ENCODE measurements at regions not wholly inside any gene's neighbourhood (a gene's known extent, or its start where the extent isn't known, plus 50 kb on each side); places are given as distances from the start of the nearest gene placed in this dataset.

GRCh38 chr4:19910861-19911525 is 340.7 kb upstream of the SLIT2 start:
- no peak for DNase-seq (ENCODE audit: low read depth, low spot score)

DNA sequence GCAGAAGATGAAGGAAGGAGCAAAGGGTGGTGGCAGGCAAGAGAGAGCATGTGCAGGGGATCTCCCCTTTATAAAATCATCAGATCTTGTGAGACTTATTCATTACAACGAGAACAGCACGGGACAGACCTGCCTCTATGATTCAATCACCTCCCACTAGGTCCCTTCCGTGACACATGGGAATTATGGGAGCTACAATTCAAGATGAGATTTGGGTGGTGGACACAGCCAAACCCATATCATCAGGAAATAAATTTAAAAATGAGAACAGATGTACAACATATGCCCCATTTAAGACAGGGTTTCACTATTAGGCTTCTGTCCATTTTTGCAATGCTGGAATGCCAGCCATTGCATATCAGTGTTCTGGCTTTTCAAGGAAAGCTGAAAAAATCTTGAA is 346.7 kb upstream of the SLIT2 start:
- no peak for DNase-seq (ENCODE audit: low read depth, low spot score)

GRCh38 chr4:19888587-19888986 is 363.1 kb upstream of the SLIT2 start:
- DNase-seq (ENCODE audit: low read depth, low spot score), result no peak

DNA sequence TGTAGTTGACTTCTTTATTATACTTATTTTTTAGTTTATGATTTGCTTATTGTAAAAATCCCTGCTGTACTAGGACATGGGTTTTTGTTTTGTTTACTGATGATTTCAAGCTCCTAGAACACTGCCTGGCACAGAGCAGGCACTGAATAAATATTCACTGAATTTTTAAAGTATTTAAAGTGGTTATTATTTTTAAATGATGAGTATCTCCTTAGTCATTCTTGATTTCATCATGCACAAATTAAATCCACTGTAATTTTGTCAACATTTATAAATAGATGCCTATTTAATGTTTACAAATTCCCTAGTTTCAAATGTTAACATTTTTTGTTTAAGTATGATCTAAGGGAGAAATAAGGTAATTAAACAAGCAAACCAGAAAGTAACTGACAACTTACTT is 367.9 kb upstream of the SLIT2 start:
- no peak for DNase-seq (ENCODE audit: low read depth, low spot score)

DNA sequence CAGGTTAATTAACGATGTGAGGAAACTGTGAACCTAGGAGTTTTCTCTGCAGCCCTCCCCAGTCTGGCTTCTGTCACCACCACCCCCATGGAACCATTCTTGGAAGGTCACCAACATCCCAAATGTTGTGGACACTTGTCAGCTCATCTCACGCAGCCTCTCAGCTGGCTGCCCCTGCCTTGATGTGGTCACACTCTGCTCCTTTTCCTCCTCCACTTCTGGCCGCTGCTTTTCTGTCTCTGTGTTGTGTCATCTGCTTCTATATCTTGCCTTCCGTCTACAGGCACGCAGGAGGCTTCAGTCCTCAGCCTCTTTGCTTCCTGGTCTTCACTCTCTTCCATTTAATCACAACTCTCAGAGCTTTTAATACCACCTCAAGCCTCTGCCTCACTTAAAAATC is 371.5 kb upstream of the SLIT2 start:
- DNase-seq (ENCODE audit: low read depth, low spot score), result peak; percentile 52

- DNase-seq (ENCODE audit: low read depth, low spot score), result peak; percentile 18
Observed at GRCh38 chr4:19879330-19879729, 372.4 kb upstream of the SLIT2 start.

DNA sequence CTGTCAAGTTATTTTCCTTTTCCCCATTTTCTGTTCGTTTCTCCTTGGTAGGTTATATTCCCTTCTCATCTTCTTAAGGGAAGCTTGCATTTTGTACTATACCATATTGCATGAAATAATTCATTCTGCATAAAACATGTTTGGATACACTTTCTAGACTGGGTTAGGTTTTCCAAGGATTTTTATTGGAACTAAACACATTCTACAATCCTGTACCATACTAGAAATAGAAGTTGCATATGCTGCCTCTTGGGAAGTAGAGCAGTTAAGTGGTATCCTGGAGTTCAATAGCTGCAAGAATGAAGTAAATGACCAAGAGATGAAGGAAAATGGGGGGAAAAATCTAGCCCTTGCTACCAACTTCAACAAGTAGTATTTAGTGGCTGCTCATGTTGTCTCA is 393.7 kb upstream of the SLIT2 start:
- no peak for DNase-seq (ENCODE audit: low read depth, low spot score)

- DNase-seq (ENCODE audit: low read depth, low spot score), result no peak
Observed at GRCh38 chr4:19857380-19857779, 394.3 kb upstream of the SLIT2 start.

DNA sequence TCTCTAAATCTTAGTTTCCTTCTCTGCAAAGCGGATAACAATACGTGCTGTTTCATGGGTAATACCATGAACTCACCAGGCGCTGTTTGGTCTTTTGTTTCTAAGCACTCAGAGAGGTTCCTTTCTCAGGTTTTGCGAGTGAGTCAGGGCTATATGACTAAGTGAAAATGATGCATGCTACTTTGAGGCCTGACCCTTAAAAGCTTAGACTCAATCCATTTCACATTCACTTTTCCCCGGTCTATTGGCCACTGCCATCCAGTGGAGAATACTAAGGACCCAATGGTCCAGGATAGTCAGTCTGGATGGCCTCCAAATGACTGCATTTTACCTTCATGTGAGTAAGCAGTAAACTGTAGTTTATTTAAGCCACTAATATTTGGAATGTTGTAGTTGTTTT is 400.8 kb upstream of the SLIT2 start:
- DNase-seq (ENCODE audit: low read depth, low spot score), result no peak

- no peak for DNase-seq (ENCODE audit: low read depth, low spot score)
Observed at GRCh38 chr4:19844446-19844845, 407.3 kb upstream of the SLIT2 start.

DNA sequence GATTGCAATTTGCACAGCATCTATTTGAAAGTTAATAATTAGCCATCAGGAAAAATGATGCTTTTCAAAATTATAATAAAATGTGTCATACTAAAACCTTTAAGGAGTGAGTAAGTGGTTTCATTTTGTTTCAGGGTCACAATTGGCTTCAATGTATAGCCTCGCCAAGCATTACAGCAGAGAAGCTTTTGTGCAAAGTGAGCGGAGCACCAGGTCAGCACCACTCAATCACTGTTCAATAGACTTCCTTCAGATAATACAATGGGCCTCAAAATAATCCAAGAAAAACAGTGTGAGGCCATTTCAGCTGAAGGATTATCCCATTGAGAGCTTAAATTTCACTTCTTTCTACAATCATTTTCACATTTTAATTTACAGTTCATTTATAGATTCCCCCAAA is 409.2 kb upstream of the SLIT2 start:
- DNase-seq (ENCODE audit: low read depth, low spot score), result no peak

GRCh38 chr4:19838858-19839257 is 412.8 kb upstream of the SLIT2 start:
- no peak for DNase-seq (ENCODE audit: low read depth, low spot score)

- no peak for DNase-seq (ENCODE audit: low read depth, low spot score)
Observed at GRCh38 chr4:19835429-19835828, 416.3 kb upstream of the SLIT2 start.

DNA sequence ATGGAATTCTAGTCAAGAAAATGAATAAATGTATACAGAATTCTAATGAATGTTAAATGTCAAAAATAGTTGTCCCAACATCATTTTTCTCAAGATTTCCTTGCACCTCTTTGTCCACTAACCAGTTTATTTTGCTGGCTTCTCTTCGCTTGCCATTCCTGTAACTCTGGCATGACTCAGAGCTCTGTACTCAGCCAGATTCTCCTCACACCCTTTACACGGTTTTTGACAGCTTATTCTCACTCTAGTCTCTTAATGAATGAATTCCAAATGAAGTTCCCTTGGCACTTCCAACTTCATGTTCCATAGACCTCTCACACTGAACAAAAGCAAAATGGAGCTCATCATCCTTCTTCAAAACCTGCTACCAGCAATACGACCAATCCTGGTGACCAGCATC is 419.3 kb upstream of the SLIT2 start:
- DNase-seq (ENCODE audit: low read depth, low spot score), result no peak

DNA sequence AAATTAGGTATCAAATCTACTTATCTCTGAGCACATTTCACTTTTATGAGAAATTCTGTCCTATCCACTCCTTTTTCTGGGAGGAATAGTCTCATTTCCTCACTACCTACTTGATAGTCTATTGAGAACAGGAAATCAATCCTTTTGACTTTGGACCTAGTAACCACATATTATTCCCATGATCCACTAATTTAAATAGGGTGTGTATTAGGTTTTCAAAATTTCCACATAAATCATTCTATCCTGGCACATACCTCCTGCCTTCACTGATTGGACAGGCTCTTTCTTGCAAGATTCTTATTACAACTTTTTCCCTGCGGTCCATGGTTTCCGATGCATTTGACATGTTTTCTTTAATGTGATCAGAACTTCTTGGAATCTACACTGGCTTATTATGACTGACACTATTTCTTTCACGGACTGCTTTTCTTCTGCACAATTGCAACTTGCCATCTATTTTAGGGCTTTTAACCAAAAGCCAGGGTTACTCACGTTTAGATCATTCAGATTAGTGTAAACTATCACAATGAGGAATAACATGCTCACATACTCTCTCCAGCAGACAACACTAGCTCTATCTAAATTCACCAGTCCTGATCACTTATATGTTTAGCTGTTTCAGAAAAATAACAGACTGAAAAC is 419.9 kb upstream of the SLIT2 start:
- no peak for DNase-seq (ENCODE audit: low read depth, low spot score)

DNA sequence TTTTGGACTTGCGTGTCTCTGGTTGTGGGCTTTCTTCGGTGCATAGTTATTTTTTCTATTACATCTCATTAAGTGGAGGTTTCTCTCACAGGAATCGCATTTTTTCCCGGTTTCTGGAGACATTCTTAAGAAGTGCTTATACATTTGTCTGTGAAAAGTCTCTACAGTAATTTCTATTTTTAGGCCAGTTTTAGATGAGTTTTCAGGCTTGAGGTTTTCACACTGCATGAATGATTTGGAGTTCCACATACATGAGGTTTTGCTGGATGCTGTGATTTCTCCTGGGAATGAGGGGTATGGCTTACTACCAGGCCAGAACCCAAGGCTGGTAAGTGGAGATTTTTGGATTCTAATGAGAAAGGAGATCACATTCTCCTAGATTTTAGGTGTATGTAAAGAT is 422.6 kb upstream of the SLIT2 start:
- DNase-seq (ENCODE audit: low read depth, low spot score), result no peak

- DNase-seq (ENCODE audit: low read depth, low spot score), result no peak
Observed at GRCh38 chr4:19823781-19824180, 427.9 kb upstream of the SLIT2 start.

GRCh38 chr4:19819737-19820136 is 432.0 kb upstream of the SLIT2 start:
- DNase-seq (ENCODE audit: low read depth, low spot score), result no peak

DNA sequence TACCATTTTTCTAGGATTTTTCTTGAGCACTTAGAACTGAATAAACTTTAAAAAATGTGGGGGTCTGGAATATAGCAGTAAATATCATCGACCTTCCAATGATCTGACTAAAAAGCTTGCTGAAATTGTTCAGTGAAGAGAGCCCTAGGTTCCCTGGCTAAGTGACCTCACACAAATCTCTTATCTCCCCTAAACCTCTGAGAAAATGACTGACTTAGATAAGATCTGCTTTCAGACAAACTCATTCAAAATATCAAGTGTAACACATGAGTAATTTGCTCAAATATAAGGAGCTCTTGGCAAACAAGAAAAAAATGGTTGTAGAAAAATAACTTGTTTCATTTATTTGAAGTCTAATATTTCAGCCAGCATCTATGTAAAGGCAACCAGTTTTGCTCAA is 441.7 kb upstream of the SLIT2 start:
- no peak for DNase-seq (ENCODE audit: low read depth, low spot score)

GRCh38 chr4:19807505-19807904 is 444.2 kb upstream of the SLIT2 start:
- no peak for DNase-seq (ENCODE audit: low read depth, low spot score)

- no peak for DNase-seq (ENCODE audit: low read depth, low spot score)
Observed at GRCh38 chr4:19806865-19807264, 444.8 kb upstream of the SLIT2 start.

- no peak for DNase-seq (ENCODE audit: low read depth, low spot score)
Observed at GRCh38 chr4:19803406-19803805, 448.3 kb upstream of the SLIT2 start.

GRCh38 chr4:19793831-19794230 is 457.9 kb upstream of the SLIT2 start:
- no peak for DNase-seq (ENCODE audit: low read depth, low spot score)
